SU-DHL-6 (cell line): ENCODE measurements at regions not wholly inside any gene's neighbourhood (a gene's known extent, or its start where the extent isn't known, plus 50 kb on each side); places are given as distances from the start of the nearest gene placed in this dataset.

Source experiments
- H2AFZ ChIP-seq: fragments of 200-600 bp; sonication (generic); 2 replicates; pipeline ENCODE4 v1.6.1; 2014; ENCODE audit warnings: low read depth, mild to moderate bottlenecking, moderate library complexity, mixed read lengths, antibody characterized with exemption, low read length; ENCODE audit not compliant: severe bottlenecking
- H3F3A ChIP-seq: fragments of 200-600 bp; shearing (Covaris generic); 2 replicates; pipeline ENCODE4 v1.6.0; 2016; ENCODE audit warnings: antibody characterized with exemption, mild to moderate bottlenecking; ENCODE audit not compliant: insufficient read depth
- H3K27ac ChIP-seq: fragments of 200-600 bp; sonication (generic); 2 replicates; pipeline ENCODE4 v1.5.1; 2016; ENCODE audit warnings: low read depth, mild to moderate bottlenecking, low read length, moderate library complexity, mixed read lengths
- H3K27me3 ChIP-seq: fragments of 200-600 bp; sonication (generic), shearing (Covaris generic); 2 replicates; pipeline ENCODE4 v1.6.0; 2014; ENCODE audit warnings: mild to moderate bottlenecking, low read length
- H3K36me3 ChIP-seq: fragments of 200-600 bp; sonication (generic); 2 replicates; pipeline ENCODE4 v1.6.1; 2014; ENCODE audit warnings: mild to moderate bottlenecking, low read length, mixed read lengths
- H3K4me2 ChIP-seq: fragments of 300-600, 200-600 bp; shearing (Covaris generic), sonication (generic); 2 replicates; pipeline ENCODE4 v1.6.0; 2014; ENCODE audit warnings: low read length, low read depth, mild to moderate bottlenecking; ENCODE audit not compliant: poor library complexity, severe bottlenecking
- H3K4me3 ChIP-seq: fragments of 200-600 bp; sonication (generic); 2 replicates; pipeline ENCODE4 v1.5.1; 2014; ENCODE audit warnings: antibody characterized with exemption, low read length, mild to moderate bottlenecking, mixed read lengths; ENCODE audit not compliant: insufficient read depth, poor library complexity, severe bottlenecking
- H3K79me2 ChIP-seq: fragments of 200-600 bp; sonication (generic); 2 replicates; pipeline ENCODE4 v1.6.1; 2014; ENCODE audit warnings: mild to moderate bottlenecking, low read length, moderate library complexity; ENCODE audit not compliant: insufficient read depth
- H3K9ac ChIP-seq: fragments of 200-600 bp; sonication (generic); 2 replicates; pipeline ENCODE4 v1.7.0; 2014; ENCODE audit warnings: mild to moderate bottlenecking, low read length
- H3K9me2 ChIP-seq: fragments of 200-600 bp; sonication (generic); replicated peaks from 2 replicates; pipeline ENCODE4 v1.6.1; 2014; ENCODE audit warnings: low read length; ENCODE audit not compliant: insufficient read depth
- H3K9me3 ChIP-seq: fragments of 200-600 bp; sonication (generic); 2 replicates; pipeline ENCODE4 v1.6.1; 2014; ENCODE audit warnings: low read length, mixed read lengths; ENCODE audit not compliant: insufficient read depth
- H4K20me1 ChIP-seq: fragments of 200-600 bp; sonication (generic); 2 replicates; pipeline ENCODE4 v1.6.1; 2014; ENCODE audit warnings: low read depth, mild to moderate bottlenecking, antibody characterized with exemption, low read length, moderate library complexity, mixed read lengths
- EZH2phosphoT487 ChIP-seq: fragments of 200-600 bp; sonication (generic), shearing (Covaris generic); conservative IDR thresholded peaks from 2 replicates; pipeline ENCODE4 v1.6.1; 2018; ENCODE audit warnings: mild to moderate bottlenecking, antibody characterized with exemption, low read length, moderate library complexity, mixed read lengths
- TF ChIP-seq, protein P1 (sequence below): fragments of 200-600 bp; sonication (generic); IDR thresholded peaks from one replicate; pipeline ENCODE4 v1.5.1; 2017; ENCODE audit warnings: antibody characterized with exemption, mild to moderate bottlenecking, low read length, moderate library complexity; ENCODE audit not compliant: insufficient read depth, poor library complexity, severe bottlenecking

DNA sequence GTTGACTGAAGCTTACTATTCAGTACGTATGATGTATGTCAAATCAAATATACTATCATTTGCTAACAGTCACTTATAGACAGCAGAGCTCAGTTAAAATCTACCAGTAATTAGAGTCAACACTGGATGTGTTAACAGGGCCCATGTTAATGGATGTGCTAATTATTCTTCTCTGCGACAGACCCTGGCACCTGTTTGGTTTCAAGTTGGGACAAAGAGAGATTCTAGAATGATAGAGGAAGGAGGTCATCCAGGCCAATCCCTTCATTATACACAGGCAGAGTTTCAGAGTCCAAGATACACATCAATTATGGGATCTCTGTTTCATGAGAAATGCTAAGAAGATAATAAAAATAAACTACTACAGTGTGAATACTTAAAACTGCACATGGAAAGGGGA, 615.0 kb downstream of the ZNF608 start:
- Histone ChIP-seq H3F3A (no peaks in the 10 kb centered on the region), H3K4me2 (no peak overlapping the region), H3K36me3 (no peaks in the 10 kb centered on the region), H3K4me3 (no peak overlapping the region), H3K79me2 (no peaks in the 10 kb centered on the region), H4K20me1 (no peaks in the 10 kb centered on the region), H3K9ac (no peak overlapping the region), H3K9me2 (no peaks in the 10 kb centered on the region), H2AFZ (no peak overlapping the region), H3K27ac (no peak overlapping the region), H3K27me3 (no peaks in the 10 kb centered on the region), H3K9me3 (no peaks in the 10 kb centered on the region)
- TF ChIP-seq, protein P1, sequence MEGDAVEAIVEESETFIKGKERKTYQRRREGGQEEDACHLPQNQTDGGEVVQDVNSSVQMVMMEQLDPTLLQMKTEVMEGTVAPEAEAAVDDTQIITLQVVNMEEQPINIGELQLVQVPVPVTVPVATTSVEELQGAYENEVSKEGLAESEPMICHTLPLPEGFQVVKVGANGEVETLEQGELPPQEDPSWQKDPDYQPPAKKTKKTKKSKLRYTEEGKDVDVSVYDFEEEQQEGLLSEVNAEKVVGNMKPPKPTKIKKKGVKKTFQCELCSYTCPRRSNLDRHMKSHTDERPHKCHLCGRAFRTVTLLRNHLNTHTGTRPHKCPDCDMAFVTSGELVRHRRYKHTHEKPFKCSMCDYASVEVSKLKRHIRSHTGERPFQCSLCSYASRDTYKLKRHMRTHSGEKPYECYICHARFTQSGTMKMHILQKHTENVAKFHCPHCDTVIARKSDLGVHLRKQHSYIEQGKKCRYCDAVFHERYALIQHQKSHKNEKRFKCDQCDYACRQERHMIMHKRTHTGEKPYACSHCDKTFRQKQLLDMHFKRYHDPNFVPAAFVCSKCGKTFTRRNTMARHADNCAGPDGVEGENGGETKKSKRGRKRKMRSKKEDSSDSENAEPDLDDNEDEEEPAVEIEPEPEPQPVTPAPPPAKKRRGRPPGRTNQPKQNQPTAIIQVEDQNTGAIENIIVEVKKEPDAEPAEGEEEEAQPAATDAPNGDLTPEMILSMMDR, result no peak
- TF ChIP-seq EZH2phosphoT487, result no peak

DNA sequence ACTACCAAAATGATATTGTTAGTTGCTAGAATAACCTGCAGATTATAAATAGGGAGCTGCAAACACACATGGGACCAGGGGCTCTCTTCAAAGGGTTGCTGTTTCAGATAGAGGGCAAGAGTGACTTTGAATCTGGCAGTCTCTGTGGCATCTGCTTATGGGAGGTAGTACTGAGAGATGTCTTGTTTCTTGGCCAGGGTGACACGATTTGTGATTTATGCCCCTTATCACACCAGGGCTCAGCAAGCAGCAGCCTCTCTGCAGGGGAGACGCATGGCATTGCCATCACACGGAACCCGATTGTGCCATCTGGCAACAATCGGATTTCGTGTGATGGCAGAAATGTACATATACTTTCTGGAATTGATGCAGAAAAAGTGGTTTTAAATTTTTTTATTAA, 615.6 kb downstream of the ZNF608 start:
- H3K36me3 ChIP-seq, result no peaks in the 10 kb centered on the region
- no peaks in the 10 kb centered on the region for H3K79me2 ChIP-seq
- no peaks in the 10 kb centered on the region for H3K27me3 ChIP-seq
- H3F3A ChIP-seq, result no peaks in the 10 kb centered on the region
- H3K4me3 ChIP-seq, result no peak overlapping the region
- no peaks in the 10 kb centered on the region for H3K9me2 ChIP-seq
- no peak overlapping the region for H3K27ac ChIP-seq
- no peak overlapping the region for H3K4me2 ChIP-seq
- no peaks in the 10 kb centered on the region for H4K20me1 ChIP-seq
- H2AFZ ChIP-seq, result no peak overlapping the region
- no peak for TF ChIP-seq EZH2phosphoT487
- TF ChIP-seq, protein P1, result no peak
- H3K9ac ChIP-seq, result no peak overlapping the region
- H3K9me3 ChIP-seq, result no peaks in the 10 kb centered on the region

DNA sequence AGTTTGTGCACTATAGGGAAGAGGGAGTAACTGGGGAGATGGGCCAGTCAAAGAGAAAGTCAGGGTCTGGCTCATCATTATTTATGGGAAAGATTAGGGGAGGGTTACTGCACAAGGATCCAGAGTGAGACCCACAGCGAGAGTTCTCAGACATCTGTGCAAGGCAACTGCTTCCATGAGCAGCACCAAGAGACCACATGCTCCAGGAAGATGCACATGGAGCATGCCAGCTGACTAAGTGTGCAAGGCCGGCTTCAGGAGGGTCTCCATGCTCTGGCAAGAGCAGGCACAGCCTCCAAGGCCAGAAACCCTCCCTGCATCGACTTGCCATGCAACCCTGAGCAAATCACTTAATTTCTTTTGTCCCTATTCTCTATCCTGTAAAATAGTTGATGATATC, 616.9 kb downstream of the CSNK1G3 start:
- no peaks in the 10 kb centered on the region for H4K20me1 ChIP-seq
- TF ChIP-seq, protein P1, result no peak
- no peak for TF ChIP-seq EZH2phosphoT487
- H3K36me3 ChIP-seq, result no peaks in the 10 kb centered on the region
- H3K79me2 ChIP-seq, result no peaks in the 10 kb centered on the region
- H3F3A ChIP-seq, result no peaks in the 10 kb centered on the region
- no peak overlapping the region for H3K4me2 ChIP-seq
- no peak overlapping the region for H2AFZ ChIP-seq
- H3K27me3 ChIP-seq, result no peaks in the 10 kb centered on the region
- H3K4me3 ChIP-seq, result no peak overlapping the region
- no peaks in the 10 kb centered on the region for H3K9me3 ChIP-seq
- H3K9me2 ChIP-seq, result no peaks in the 10 kb centered on the region
- H3K27ac ChIP-seq, result no peak overlapping the region
- no peak overlapping the region for H3K9ac ChIP-seq
